GM12864 (cell line): ENCODE measurements at regions not wholly inside any gene's neighbourhood (a gene's known extent, or its start where the extent isn't known, plus 50 kb on each side); places are given as distances from the start of the nearest gene placed in this dataset.

Source experiments
- DNase-seq: peaks from one replicate; pipeline ENCODE4 v3.0.0-alpha.2; 2011; ENCODE audit warnings: low read depth
- H3K4me3 ChIP-seq: 2 replicates; pipeline ENCODE4 v1.5.1; 2011; ENCODE audit warnings: mild to moderate bottlenecking, low read depth, low read length, control low read depth
- TF ChIP-seq, protein P1 (sequence below): IDR thresholded peaks from 2 replicates; pipeline ENCODE4 v1.5.1; 2011; ENCODE audit warnings: low read depth, mild to moderate bottlenecking, moderate library complexity, low read length, control low read depth, inconsistent platforms; ENCODE audit errors: missing control alignments

- TF ChIP-seq, protein P1, sequence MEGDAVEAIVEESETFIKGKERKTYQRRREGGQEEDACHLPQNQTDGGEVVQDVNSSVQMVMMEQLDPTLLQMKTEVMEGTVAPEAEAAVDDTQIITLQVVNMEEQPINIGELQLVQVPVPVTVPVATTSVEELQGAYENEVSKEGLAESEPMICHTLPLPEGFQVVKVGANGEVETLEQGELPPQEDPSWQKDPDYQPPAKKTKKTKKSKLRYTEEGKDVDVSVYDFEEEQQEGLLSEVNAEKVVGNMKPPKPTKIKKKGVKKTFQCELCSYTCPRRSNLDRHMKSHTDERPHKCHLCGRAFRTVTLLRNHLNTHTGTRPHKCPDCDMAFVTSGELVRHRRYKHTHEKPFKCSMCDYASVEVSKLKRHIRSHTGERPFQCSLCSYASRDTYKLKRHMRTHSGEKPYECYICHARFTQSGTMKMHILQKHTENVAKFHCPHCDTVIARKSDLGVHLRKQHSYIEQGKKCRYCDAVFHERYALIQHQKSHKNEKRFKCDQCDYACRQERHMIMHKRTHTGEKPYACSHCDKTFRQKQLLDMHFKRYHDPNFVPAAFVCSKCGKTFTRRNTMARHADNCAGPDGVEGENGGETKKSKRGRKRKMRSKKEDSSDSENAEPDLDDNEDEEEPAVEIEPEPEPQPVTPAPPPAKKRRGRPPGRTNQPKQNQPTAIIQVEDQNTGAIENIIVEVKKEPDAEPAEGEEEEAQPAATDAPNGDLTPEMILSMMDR: no peak
- DNase-seq: no peak
- no peak overlapping the region for H3K4me3 ChIP-seq
Measured at GRCh38 chr18:28705482-28705881, 528.6 kb upstream of the CDH2 start.

DNA sequence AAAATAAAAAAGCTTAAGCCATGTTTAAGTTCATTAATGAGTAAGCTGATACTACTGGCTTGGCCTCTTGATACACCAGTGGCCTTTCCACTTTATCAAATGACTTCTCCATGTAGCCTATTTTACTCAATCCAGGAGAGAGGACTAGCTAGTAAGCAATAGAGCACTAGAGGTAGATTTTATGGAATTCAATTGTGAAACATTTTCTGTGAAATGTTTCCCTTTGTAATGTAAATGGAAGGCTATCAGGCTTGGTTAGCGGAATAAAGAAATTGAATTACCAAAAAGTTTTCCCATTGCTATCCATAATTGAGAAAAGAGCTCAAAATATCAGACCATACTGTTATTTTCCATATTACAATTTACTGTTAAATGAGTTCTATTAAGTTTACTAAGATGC, 515.4 kb upstream of the CDH2 start:
- H3K4me3 ChIP-seq: no peak overlapping the region
- TF ChIP-seq, protein P1: no peak
- DNase-seq: no peak

DNA sequence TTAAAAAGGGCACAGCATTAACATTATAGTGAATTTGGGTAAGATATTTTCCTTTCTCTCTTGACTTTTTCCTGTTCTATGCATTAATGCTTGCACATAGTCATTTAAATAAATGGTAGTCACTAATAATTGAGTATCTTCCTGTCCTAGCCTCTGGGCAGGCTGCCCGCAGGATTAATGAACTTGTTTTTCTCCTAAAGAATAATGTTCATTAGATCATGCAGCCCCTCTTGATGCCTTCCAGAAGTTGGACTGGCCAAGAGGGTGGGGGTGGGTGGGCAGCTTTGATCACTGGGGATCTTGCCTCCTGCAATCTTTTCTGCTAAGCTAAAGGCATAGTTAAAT, 514.5 kb upstream of the CDH2 start:
- DNase-seq: no peak
- TF ChIP-seq, protein P1: no peak

GRCh38 chr18:28690836-28691495, 514.0 kb upstream of the CDH2 start:
- TF ChIP-seq, protein P1: no peak
- H3K4me3 ChIP-seq: no peak overlapping the region
- no peak for DNase-seq

More for the DNA sequence above, 514.5 kb upstream of the CDH2 start:
- no peak overlapping the region for H3K4me3 ChIP-seq

DNA sequence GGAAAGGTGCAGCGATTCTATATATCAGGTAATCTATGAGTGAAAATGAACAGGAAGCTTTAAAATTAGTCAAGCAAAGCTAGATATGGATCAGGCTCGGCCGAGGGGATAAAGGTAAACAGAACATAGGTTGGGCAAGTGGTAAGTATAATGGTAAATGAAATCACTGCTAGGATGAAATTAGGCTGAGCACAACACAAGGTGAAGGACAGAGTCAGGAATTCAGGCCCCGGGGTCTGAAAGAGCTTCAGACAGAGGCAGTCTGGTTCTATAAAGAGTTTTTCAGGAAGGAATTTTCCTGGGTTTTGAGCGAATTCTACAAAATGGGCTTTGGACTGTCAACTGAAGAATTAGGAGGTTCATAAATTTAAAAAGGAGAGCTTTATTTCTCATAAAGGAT, 513.2 kb upstream of the CDH2 start:
- no peak overlapping the region for H3K4me3 ChIP-seq
- no peak for DNase-seq
- TF ChIP-seq, protein P1: no peak

DNA sequence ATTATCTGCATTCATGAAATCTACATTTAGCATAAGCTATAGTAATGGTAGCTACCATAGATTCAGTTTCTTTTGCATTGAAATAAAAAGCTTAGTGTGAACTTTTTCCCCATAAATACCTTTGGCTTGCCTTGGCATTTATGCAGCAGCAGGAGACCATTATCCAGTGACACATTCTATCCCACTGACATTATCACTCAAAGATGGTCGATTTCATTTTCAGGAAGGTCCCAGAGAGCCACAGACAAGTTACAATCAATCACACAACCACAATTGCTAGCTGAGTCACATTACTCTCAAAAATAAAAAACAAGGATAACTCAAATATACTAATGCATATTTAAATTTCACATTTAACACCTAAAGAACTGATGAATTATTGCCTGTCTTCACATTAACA, 512.7 kb upstream of the CDH2 start:
- no peak overlapping the region for H3K4me3 ChIP-seq
- TF ChIP-seq, protein P1: no peak
- DNase-seq: no peak

DNA sequence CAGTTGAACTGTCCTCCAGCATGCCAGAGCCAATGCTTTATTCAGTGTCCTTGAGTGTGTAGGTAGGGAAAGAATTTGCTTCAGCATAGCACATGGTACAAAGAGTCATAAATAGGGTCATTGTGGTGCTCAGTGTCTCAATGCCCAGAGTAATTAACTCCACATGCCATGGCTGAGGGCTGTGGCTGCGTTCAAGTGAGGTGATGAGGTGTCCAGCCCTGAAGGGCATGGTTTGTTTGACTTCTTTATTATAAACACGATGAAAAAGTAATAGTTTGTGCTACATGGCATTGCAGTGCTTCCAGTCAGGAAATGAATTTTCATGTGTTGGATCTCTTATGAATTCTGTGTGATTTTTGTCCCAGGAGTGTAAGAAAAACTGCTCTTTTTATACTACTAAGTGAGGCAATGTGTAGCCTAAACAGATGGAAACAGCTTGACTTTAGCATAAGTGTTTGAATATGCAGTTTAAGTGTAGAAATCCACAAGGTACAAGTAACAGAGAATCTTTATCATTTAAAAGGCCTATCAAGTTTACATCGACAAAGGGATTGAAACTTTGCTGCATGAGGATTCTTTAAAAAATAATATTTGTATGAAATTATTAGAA, 507.9 kb upstream of the CDH2 start:
- no peak for DNase-seq
- H3K4me3 ChIP-seq: no peak overlapping the region
- TF ChIP-seq, protein P1: no peak
